IgD-negative memory B cell (primary cell): ENCODE measurements at regions not wholly inside any gene's neighbourhood (a gene's known extent, or its start where the extent isn't known, plus 50 kb on each side); places are given as distances from the start of the nearest gene placed in this dataset.

Source experiments
- H3K27ac Mint-ChIP-seq, 3 donors: one replicate each; pipeline ENCODE4 v1.8.0; 2020 to 2022; ENCODE audit warnings: mild to moderate bottlenecking in 3 of 3, mixed read lengths in 3 of 3, moderate library complexity in 1 of 3
- H3K27me3 Mint-ChIP-seq: one replicate; pipeline ENCODE4 v1.8.0; 2021; ENCODE audit warnings: mixed read lengths
- H3K36me3 Mint-ChIP-seq: one replicate; pipeline ENCODE4 v1.8.0; 2020; ENCODE audit warnings: mild to moderate bottlenecking, mixed read lengths
- H3K4me1 Mint-ChIP-seq, 3 donors: one replicate each; pipeline ENCODE4 v1.8.0; 2020 to 2022; ENCODE audit warnings: mixed read lengths in 3 of 3, mild to moderate bottlenecking in 1 of 3
- H3K4me3 Mint-ChIP-seq, 4 donors: one replicate each; pipeline ENCODE4 v1.8.0; 2020 to 2022; ENCODE audit warnings: mild to moderate bottlenecking in 4 of 4, mixed read lengths in 4 of 4, moderate library complexity in 3 of 4
- H3K9me3 Mint-ChIP-seq, 3 donors: one replicate each; pipeline ENCODE4 v1.8.0; 2020 to 2021; ENCODE audit warnings: mixed read lengths in 3 of 3, mild to moderate bottlenecking in 1 of 3

- Mint-ChIP-seq H3K36me3 (no peaks in the 10 kb centered on the region), H3K27me3 (peaks cover 4% of the 10 kb centered on the region), H3K4me3 (no peak overlapping the region), H3K27ac (no peak overlapping the region), H3K9me3 (peaks cover 0 to 8% (median 0%) of the 10 kb centered on the region in 3 donors), H3K4me1 (no peaks in the 10 kb centered on the region)
Observed at GRCh38 chr21:38678827-38679226, 126.9 kb upstream of the ETS2 start.

DNA sequence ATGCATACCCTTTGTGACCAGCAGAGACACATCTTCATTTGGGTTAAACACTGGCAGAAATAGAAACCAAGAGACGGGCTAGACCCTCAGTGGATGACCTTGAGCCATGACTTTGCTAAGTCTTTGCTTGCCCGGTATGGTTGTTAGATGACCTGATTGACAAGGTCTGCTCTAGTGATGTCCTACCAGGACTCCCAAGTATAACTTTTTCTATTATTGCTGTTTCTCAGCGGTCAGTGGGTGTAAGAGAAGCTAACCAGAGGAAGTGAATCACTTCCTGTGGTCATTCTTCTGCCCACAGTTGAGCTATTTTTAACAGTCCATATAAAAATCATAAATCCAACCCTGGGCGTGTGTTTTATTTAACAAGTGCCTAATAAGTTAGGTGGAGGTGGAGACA lies 126.2 kb upstream of the ETS2 start:
- no peak overlapping the region for H3K27ac Mint-ChIP-seq
- no peaks in the 10 kb centered on the region for H3K4me1 Mint-ChIP-seq
- H3K36me3 Mint-ChIP-seq = no peaks in the 10 kb centered on the region
- peaks cover 4% of the 10 kb centered on the region for H3K27me3 Mint-ChIP-seq
- H3K9me3 Mint-ChIP-seq = peaks cover 0 to 8% (median 0%) of the 10 kb centered on the region in 3 donors
- H3K4me3 Mint-ChIP-seq = no peak overlapping the region

GRCh38 chr21:38680401-38680800 lies 125.3 kb upstream of the ETS2 start:
- H3K36me3 Mint-ChIP-seq = no peaks in the 10 kb centered on the region
- no peak overlapping the region for H3K27ac Mint-ChIP-seq
- H3K4me1 Mint-ChIP-seq = no peaks in the 10 kb centered on the region

DNA sequence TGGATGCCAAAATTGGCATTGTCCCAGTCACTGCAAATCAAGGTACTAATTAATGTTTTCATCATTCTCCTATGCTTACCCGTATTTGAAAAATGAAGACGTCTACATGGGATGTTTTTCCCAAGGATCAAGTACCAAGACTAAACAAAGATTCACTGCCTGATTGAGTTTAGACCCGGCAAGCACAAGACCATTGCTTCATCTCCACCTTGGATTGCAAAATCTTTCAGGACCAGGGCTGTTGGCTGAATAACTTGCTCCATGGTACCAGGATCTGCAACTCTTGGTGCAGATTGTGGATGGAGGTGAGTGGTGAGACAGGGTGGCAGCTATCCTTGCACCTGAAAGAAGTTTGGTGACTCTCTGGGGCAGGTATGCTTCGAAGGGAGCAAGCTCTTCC lies 122.5 kb upstream of the ETS2 start:
- Mint-ChIP-seq H3K36me3 (no peaks in the 10 kb centered on the region), H3K27ac (no peak overlapping the region), H3K9me3 (no peaks in the 10 kb centered on the region), H3K4me3 (no peak overlapping the region), H3K27me3 (no peaks in the 10 kb centered on the region), H3K4me1 (no peaks in the 10 kb centered on the region)

More at GRCh38 chr21:38680401-38680800, 125.3 kb upstream of the ETS2 start:
- peaks cover 4% of the 10 kb centered on the region for H3K27me3 Mint-ChIP-seq
- H3K9me3 Mint-ChIP-seq = peaks cover 0 to 8% (median 0%) of the 10 kb centered on the region in 3 donors
- H3K4me3 Mint-ChIP-seq = no peak overlapping the region

DNA sequence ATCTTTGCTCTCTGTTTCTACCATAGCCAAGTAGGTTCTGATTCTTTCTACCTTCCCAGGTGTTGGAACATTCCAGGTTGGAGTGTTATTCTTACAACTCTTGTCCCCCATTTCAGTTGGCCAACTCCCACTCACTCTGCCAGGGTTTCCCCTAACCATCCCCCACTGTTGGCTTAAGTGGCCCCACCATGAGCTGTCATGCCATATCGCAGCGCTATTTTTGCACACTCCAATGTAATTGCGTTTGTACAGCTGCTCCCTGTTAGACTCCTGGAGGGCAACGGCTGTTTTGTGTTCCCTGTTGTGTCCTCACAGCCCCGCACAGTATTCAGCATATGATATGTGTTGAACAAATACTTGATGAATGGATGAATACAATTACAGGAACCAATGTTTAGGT lies 117.7 kb upstream of the ETS2 start:
- no peaks in the 10 kb centered on the region for H3K36me3 Mint-ChIP-seq
- peaks cover 0 to 2% (median 0%) of the 10 kb centered on the region in 3 donors for H3K9me3 Mint-ChIP-seq
- no peaks in the 10 kb centered on the region for H3K27me3 Mint-ChIP-seq
- H3K4me1 Mint-ChIP-seq = peaks cover 0 to 1% (median 0%) of the 10 kb centered on the region in 3 donors
- no peak overlapping the region for H3K27ac Mint-ChIP-seq
- H3K4me3 Mint-ChIP-seq = no peak overlapping the region

DNA sequence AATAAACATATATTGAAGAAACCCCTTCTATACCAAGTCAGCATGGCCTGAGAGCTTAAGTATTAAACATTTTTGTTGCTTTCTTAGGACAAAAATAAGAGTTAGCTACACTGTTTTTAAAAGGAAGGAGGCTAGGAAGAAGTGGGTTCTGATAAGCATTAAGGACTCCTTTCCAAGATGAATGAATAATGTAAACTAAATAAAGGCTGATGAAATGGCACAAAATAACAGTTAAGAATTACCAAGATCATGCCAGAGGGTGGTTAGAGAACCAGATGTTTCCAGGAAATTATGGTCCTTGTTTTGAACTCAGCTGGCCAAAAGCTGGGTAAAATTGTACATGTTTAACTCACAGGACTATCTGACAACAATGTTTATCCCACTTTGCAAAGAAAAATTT lies 114.1 kb upstream of the ETS2 start:
- H3K4me3 Mint-ChIP-seq = no peak overlapping the region
- H3K36me3 Mint-ChIP-seq = no peaks in the 10 kb centered on the region
- H3K4me1 Mint-ChIP-seq = peaks cover 0 to 1% (median 0%) of the 10 kb centered on the region in 3 donors
- peaks cover 2 to 6% (median 6%) of the 10 kb centered on the region in 3 donors for H3K9me3 Mint-ChIP-seq
- H3K27ac Mint-ChIP-seq = no peak overlapping the region
- peaks cover 6% of the 10 kb centered on the region for H3K27me3 Mint-ChIP-seq

- Mint-ChIP-seq H3K4me1 (peaks cover 0 to 1% (median 0%) of the 10 kb centered on the region in 3 donors), H3K36me3 (peaks cover 4% of the 10 kb centered on the region), H3K27me3 (peaks cover 6% of the 10 kb centered on the region), H3K4me3 (no peak overlapping the region), H3K27ac (no peak overlapping the region), H3K9me3 (peaks cover 3 to 10% (median 4%) of the 10 kb centered on the region in 3 donors)
Observed at GRCh38 chr21:38696579-38696978, 109.2 kb upstream of the ETS2 start.

DNA sequence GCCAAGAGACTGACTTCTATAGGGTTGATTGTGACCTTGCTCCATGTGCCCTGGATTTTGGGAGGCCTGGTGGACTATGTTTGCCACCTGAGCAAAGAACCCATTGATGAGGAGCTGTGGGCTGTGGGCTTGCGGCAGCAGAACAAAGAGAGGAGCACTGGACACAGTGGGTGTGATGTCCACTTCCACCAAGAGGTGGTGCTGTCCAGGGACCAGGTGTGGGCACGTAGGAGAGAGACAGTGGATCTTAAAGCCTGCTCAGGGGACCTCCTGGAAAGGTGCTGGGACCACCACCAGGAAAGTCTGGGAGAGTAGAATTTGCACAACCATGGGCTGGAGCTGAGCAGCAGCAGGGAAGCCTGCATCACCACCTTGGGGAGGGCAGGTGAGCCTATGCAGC lies 106.7 kb upstream of the ETS2 start:
- no peak overlapping the region for H3K4me3 Mint-ChIP-seq
- H3K9me3 Mint-ChIP-seq = peaks cover 2 to 4% (median 4%) of the 10 kb centered on the region in 3 donors
- peaks cover 4% of the 10 kb centered on the region for H3K36me3 Mint-ChIP-seq
- peaks cover 4% of the 10 kb centered on the region for H3K27me3 Mint-ChIP-seq
- H3K27ac Mint-ChIP-seq = no peak overlapping the region
- no peaks in the 10 kb centered on the region for H3K4me1 Mint-ChIP-seq

GRCh38 chr21:38702196-38702595 lies 103.5 kb upstream of the ETS2 start:
- Mint-ChIP-seq H3K9me3 (no peaks in the 10 kb centered on the region), H3K36me3 (peaks cover 4% of the 10 kb centered on the region), H3K4me1 (no peaks in the 10 kb centered on the region), H3K4me3 (no peak overlapping the region), H3K27ac (no peak overlapping the region), H3K27me3 (no peaks in the 10 kb centered on the region)

- H3K9me3 Mint-ChIP-seq = peaks cover 0 to 1% (median 0%) of the 10 kb centered on the region in 3 donors
Observed at GRCh38 chr21:38709876-38710275, 95.9 kb upstream of the ETS2 start.

GRCh38 chr21:38712071-38712470 lies 93.7 kb upstream of the ETS2 start:
- Mint-ChIP-seq H3K36me3 (no peaks in the 10 kb centered on the region), H3K4me1 (no peaks in the 10 kb centered on the region), H3K27ac (no peak overlapping the region), H3K9me3 (peaks cover 0 to 1% (median 0%) of the 10 kb centered on the region in 3 donors), H3K4me3 (no peak overlapping the region), H3K27me3 (peaks cover 10% of the 10 kb centered on the region)

More at GRCh38 chr21:38709876-38710275, 95.9 kb upstream of the ETS2 start:
- no peaks in the 10 kb centered on the region for H3K36me3 Mint-ChIP-seq
- no peak overlapping the region for H3K27ac Mint-ChIP-seq
- no peaks in the 10 kb centered on the region for H3K4me1 Mint-ChIP-seq
- H3K27me3 Mint-ChIP-seq = peaks cover 10% of the 10 kb centered on the region
- H3K4me3 Mint-ChIP-seq = no peak overlapping the region

DNA sequence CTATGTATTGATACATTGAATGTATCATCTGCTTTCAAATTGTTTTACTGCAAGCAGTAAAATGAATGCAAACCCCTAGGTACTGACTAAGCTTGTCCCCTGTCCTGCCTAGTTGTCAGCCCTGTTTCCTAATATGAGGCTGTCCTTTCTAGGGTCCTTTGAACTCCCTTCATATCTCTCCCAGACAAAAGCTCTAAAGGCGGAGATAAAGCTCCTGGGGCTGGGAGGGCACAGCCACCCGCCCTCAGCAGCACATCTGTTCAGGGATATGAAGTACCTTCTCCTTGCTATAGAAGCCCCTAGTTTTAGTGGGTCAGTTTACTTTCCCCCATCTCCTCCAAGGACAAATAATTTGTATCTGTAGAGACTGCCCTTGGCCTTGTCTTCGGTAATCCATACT lies 93.1 kb upstream of the ETS2 start:
- H3K4me1 Mint-ChIP-seq = no peaks in the 10 kb centered on the region
- no peak overlapping the region for H3K27ac Mint-ChIP-seq
- no peak overlapping the region for H3K4me3 Mint-ChIP-seq
- H3K27me3 Mint-ChIP-seq = peaks cover 10% of the 10 kb centered on the region
- no peaks in the 10 kb centered on the region for H3K36me3 Mint-ChIP-seq
- H3K9me3 Mint-ChIP-seq = peaks cover 0 to 1% (median 0%) of the 10 kb centered on the region in 3 donors

DNA sequence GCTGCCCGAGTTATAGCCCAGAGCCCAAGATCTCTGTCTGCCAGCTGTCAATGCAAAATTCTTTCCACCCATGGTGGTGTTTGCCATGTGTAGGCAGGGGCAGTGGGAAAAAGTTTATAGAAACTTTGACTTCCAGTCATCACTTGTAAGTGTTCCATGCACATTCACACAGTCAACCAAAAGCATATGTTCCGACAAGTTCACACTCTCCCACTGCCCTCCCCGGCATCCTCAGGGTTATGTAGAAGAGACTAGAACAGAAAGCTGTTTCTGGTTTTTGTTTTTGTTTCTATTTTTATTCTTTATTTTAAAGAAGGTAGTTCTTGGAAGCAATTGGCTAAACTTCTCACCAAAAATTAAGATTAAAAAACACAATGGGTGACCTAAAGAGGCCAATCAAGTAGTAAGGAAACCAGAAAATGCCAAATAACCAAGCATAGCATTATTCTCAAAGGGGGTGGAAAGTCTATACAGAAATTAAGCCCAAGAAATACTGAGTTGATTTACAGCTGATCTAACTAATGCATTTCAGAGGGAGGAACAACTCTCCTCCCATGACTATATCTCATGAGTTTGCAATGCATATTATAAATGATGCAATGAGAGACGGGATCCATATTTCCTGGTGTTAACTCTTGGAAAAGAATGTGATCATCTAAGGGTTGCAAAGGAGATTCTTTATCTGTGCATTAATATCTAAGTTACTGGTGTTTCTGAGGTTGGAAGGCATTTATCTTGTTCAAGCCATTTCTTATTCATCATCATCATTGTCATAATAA lies 91.5 kb upstream of the ETS2 start:
- Mint-ChIP-seq H3K27me3 (peaks cover 8% of the 10 kb centered on the region), H3K36me3 (peaks cover 2% of the 10 kb centered on the region), H3K27ac (no peak overlapping the region), H3K4me3 (no peak overlapping the region), H3K9me3 (peaks cover 0 to 1% (median 0%) of the 10 kb centered on the region in 3 donors), H3K4me1 (no peaks in the 10 kb centered on the region)

DNA sequence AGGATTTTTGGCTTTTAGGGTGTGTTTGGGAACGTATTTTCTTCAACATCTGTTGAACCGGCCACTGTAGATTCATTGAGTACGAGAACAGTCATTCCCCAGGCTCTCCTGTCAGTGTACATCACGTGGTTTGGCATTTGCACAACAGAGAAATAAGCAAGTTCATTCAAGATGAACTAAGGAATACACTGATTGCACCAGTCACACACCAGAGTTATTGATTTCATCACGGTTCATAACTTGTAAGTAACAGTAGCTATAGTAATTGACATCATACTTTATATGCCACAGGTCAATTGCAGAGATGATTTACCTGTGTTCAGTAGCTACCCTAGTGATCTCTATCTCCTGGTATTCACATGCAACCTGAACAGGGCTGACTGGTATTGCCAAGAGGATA lies 90.7 kb upstream of the ETS2 start:
- no peak overlapping the region for H3K4me3 Mint-ChIP-seq
- H3K36me3 Mint-ChIP-seq = peaks cover 2% of the 10 kb centered on the region
- no peaks in the 10 kb centered on the region for H3K4me1 Mint-ChIP-seq
- H3K27me3 Mint-ChIP-seq = peaks cover 4% of the 10 kb centered on the region
- H3K27ac Mint-ChIP-seq = no peak overlapping the region
- H3K9me3 Mint-ChIP-seq = peaks cover 0 to 1% (median 0%) of the 10 kb centered on the region in 3 donors

DNA sequence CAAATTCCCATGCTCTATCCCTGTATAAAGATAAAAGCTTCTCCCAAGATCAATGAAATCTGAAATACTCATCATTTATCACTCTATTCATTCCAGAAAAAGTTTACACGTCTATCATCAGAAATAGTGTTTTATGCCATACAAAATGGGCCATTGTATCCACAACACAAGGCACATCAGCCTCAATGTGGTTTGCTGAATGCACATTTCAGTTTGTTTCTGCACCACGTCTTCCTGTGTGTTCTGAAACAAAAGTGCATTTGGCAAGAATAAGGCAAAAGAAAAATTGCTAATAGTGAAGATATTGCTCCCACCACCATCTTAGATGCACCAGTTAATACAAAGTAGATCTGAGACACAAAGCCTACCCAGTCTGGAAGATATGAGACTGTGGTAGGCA lies 89.6 kb upstream of the ETS2 start:
- H3K36me3 Mint-ChIP-seq = peaks cover 2% of the 10 kb centered on the region
- H3K4me1 Mint-ChIP-seq = no peaks in the 10 kb centered on the region
- H3K9me3 Mint-ChIP-seq = peaks cover 0 to 3% (median 0%) of the 10 kb centered on the region in 3 donors
- no peak overlapping the region for H3K4me3 Mint-ChIP-seq
- H3K27ac Mint-ChIP-seq = no peak overlapping the region
- H3K27me3 Mint-ChIP-seq = peaks cover 2% of the 10 kb centered on the region

DNA sequence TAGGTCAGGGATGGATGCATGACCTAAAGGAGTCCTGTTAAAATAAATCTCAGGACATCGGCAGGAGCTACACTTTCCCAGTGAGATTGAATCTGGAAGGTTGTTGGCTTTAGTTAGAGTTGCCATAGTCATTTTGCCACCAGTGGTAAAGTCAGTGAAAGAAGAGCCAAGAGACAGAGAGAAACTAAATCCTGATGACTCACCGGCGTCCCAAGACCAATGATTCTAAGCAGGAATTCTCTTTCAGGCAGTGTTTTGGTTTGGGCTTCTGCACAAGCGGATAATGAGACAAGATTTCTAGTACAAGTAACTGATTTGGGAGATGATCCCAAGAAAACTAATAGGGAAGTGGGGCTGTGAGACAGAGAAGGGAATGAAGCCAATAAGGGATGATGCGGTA lies 88.8 kb upstream of the ETS2 start:
- H3K27ac Mint-ChIP-seq = no peak overlapping the region
- no peaks in the 10 kb centered on the region for H3K4me1 Mint-ChIP-seq
- peaks cover 0 to 2% (median 0%) of the 10 kb centered on the region in 3 donors for H3K9me3 Mint-ChIP-seq
- H3K27me3 Mint-ChIP-seq = no peaks in the 10 kb centered on the region
- H3K36me3 Mint-ChIP-seq = peaks cover 2% of the 10 kb centered on the region
- H3K4me3 Mint-ChIP-seq = no peak overlapping the region
